SU-DHL-6 (cell line): ENCODE measurements at regions not wholly inside any gene's neighbourhood (a gene's known extent, or its start where the extent isn't known, plus 50 kb on each side); places are given as distances from the start of the nearest gene placed in this dataset.

ENCODE experiments used
- H2AFZ ChIP-seq: fragments of 200-600 bp; sonication (generic); 2 replicates; pipeline ENCODE4 v1.6.1; 2014; ENCODE audit warnings: low read depth, mild to moderate bottlenecking, moderate library complexity, mixed read lengths, antibody characterized with exemption, low read length; ENCODE audit not compliant: severe bottlenecking
- H3F3A ChIP-seq: fragments of 200-600 bp; shearing (Covaris generic); 2 replicates; pipeline ENCODE4 v1.6.0; 2016; ENCODE audit warnings: antibody characterized with exemption, mild to moderate bottlenecking; ENCODE audit not compliant: insufficient read depth
- H3K27ac ChIP-seq: fragments of 200-600 bp; sonication (generic); 2 replicates; pipeline ENCODE4 v1.5.1; 2016; ENCODE audit warnings: low read depth, mild to moderate bottlenecking, low read length, moderate library complexity, mixed read lengths
- H3K27me3 ChIP-seq: fragments of 200-600 bp; sonication (generic), shearing (Covaris generic); 2 replicates; pipeline ENCODE4 v1.6.0; 2014; ENCODE audit warnings: mild to moderate bottlenecking, low read length
- H3K36me3 ChIP-seq: fragments of 200-600 bp; sonication (generic); 2 replicates; pipeline ENCODE4 v1.6.1; 2014; ENCODE audit warnings: mild to moderate bottlenecking, low read length, mixed read lengths
- H3K4me2 ChIP-seq: fragments of 300-600, 200-600 bp; shearing (Covaris generic), sonication (generic); 2 replicates; pipeline ENCODE4 v1.6.0; 2014; ENCODE audit warnings: low read length, low read depth, mild to moderate bottlenecking; ENCODE audit not compliant: poor library complexity, severe bottlenecking
- H3K4me3 ChIP-seq: fragments of 200-600 bp; sonication (generic); 2 replicates; pipeline ENCODE4 v1.5.1; 2014; ENCODE audit warnings: antibody characterized with exemption, low read length, mild to moderate bottlenecking, mixed read lengths; ENCODE audit not compliant: insufficient read depth, poor library complexity, severe bottlenecking
- H3K79me2 ChIP-seq: fragments of 200-600 bp; sonication (generic); 2 replicates; pipeline ENCODE4 v1.6.1; 2014; ENCODE audit warnings: mild to moderate bottlenecking, low read length, moderate library complexity; ENCODE audit not compliant: insufficient read depth
- H3K9ac ChIP-seq: fragments of 200-600 bp; sonication (generic); 2 replicates; pipeline ENCODE4 v1.7.0; 2014; ENCODE audit warnings: mild to moderate bottlenecking, low read length
- H3K9me2 ChIP-seq: fragments of 200-600 bp; sonication (generic); replicated peaks from 2 replicates; pipeline ENCODE4 v1.6.1; 2014; ENCODE audit warnings: low read length; ENCODE audit not compliant: insufficient read depth
- H3K9me3 ChIP-seq: fragments of 200-600 bp; sonication (generic); 2 replicates; pipeline ENCODE4 v1.6.1; 2014; ENCODE audit warnings: low read length, mixed read lengths; ENCODE audit not compliant: insufficient read depth
- H4K20me1 ChIP-seq: fragments of 200-600 bp; sonication (generic); 2 replicates; pipeline ENCODE4 v1.6.1; 2014; ENCODE audit warnings: low read depth, mild to moderate bottlenecking, antibody characterized with exemption, low read length, moderate library complexity, mixed read lengths
- CTCF ChIP-seq: fragments of 200-600 bp; sonication (generic); IDR thresholded peaks from one replicate; pipeline ENCODE4 v1.5.1; 2017; ENCODE audit warnings: antibody characterized with exemption, mild to moderate bottlenecking, low read length, moderate library complexity; ENCODE audit not compliant: insufficient read depth, poor library complexity, severe bottlenecking
- EZH2phosphoT487 ChIP-seq: fragments of 200-600 bp; sonication (generic), shearing (Covaris generic); conservative IDR thresholded peaks from 2 replicates; pipeline ENCODE4 v1.6.1; 2018; ENCODE audit warnings: mild to moderate bottlenecking, antibody characterized with exemption, low read length, moderate library complexity, mixed read lengths

GRCh38 chr5:91703128-91703527 lies 320.0 kb upstream of the ARRDC3 start:
- no peaks in the 10 kb centered on the region for H4K20me1 ChIP-seq
- no peak overlapping the region for H3K4me2 ChIP-seq
- no peaks in the 10 kb centered on the region for H3K9me3 ChIP-seq
- H3K9ac ChIP-seq = no peak overlapping the region
- H3F3A ChIP-seq = no peaks in the 10 kb centered on the region
- H3K27me3 ChIP-seq = no peaks in the 10 kb centered on the region
- no peak for TF ChIP-seq EZH2phosphoT487
- no peak for TF ChIP-seq CTCF
- H3K36me3 ChIP-seq = no peaks in the 10 kb centered on the region
- H2AFZ ChIP-seq = no peak overlapping the region
- no peaks in the 10 kb centered on the region for H3K79me2 ChIP-seq
- H3K27ac ChIP-seq = no peak overlapping the region
- H3K4me3 ChIP-seq = no peak overlapping the region
- H3K9me2 ChIP-seq = no peaks in the 10 kb centered on the region

DNA sequence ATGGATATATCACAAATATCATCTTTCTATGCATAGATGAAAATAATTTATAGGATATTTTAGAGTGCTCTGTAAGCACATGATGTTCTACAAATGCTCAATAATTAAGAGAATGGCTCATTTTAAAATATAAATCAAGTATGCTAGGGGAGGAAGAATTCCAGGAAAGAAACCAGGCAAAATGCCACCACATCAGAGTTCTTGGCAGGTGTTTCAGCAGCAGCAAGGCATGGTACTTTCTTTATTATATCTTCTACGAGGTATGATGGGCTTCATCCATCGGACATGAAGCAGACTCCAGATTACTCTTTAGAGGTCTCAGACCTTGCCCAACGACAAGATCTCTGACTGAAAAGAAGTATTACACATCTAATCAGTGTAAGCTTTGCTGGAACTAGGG lies 316.3 kb upstream of the ARRDC3 start:
- Histone ChIP-seq H4K20me1 (no peaks in the 10 kb centered on the region), H3K9me2 (no peaks in the 10 kb centered on the region), H3K4me3 (no peak overlapping the region), H3K79me2 (no peaks in the 10 kb centered on the region), H3K9me3 (no peaks in the 10 kb centered on the region), H3K36me3 (no peaks in the 10 kb centered on the region), H3F3A (no peaks in the 10 kb centered on the region), H3K4me2 (no peak overlapping the region), H3K27ac (no peak overlapping the region), H2AFZ (no peak overlapping the region), H3K9ac (no peak overlapping the region), H3K27me3 (no peaks in the 10 kb centered on the region)
- no peak for TF ChIP-seq CTCF
- no peak for TF ChIP-seq EZH2phosphoT487

- H3F3A ChIP-seq = no peaks in the 10 kb centered on the region
- no peaks in the 10 kb centered on the region for H3K9me3 ChIP-seq
- no peak overlapping the region for H3K27ac ChIP-seq
- TF ChIP-seq EZH2phosphoT487 (no peak), CTCF (no peak)
- no peak overlapping the region for H2AFZ ChIP-seq
- no peak overlapping the region for H3K4me3 ChIP-seq
- H3K36me3 ChIP-seq = no peaks in the 10 kb centered on the region
- no peaks in the 10 kb centered on the region for H4K20me1 ChIP-seq
- no peak overlapping the region for H3K9ac ChIP-seq
- no peaks in the 10 kb centered on the region for H3K79me2 ChIP-seq
- H3K9me2 ChIP-seq = no peaks in the 10 kb centered on the region
- H3K4me2 ChIP-seq = no peak overlapping the region
- H3K27me3 ChIP-seq = no peaks in the 10 kb centered on the region
Measured at GRCh38 chr5:91691592-91691991, 308.5 kb upstream of the ARRDC3 start.

DNA sequence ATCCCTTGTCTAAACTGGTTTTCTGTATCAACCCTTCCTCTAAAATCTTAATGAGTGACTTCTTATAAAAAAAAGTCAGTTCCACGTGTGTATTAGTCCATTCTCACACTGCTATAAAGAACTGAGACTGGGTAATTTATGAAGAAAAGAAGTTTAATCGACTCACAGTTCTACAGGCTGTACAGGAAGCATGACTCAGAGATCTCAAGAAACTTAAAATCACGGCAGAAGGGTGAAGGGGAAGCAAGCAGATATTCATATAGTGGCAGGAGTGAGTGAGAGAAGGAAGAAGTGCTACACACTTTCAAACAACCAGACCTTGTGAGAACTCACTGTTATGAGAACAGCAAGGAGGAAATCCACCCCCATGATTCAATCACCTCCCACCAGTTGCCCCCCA lies 307.8 kb upstream of the ARRDC3 start:
- Histone ChIP-seq H3K4me2 (no peak overlapping the region), H4K20me1 (no peaks in the 10 kb centered on the region), H3K27me3 (no peaks in the 10 kb centered on the region), H3K9me3 (no peaks in the 10 kb centered on the region), H3K9me2 (no peaks in the 10 kb centered on the region), H3K9ac (no peak overlapping the region), H3K79me2 (no peaks in the 10 kb centered on the region), H3F3A (no peaks in the 10 kb centered on the region), H2AFZ (no peak overlapping the region), H3K27ac (no peak overlapping the region), H3K4me3 (no peak overlapping the region), H3K36me3 (no peaks in the 10 kb centered on the region)
- TF ChIP-seq EZH2phosphoT487 (no peak), CTCF (no peak)
